ENCODE measurements at regions not wholly inside any gene's neighbourhood (a gene's known extent, or its start where the extent isn't known, plus 50 kb on each side); places are given as distances from the start of the nearest gene placed in this dataset.

GRCh38 chr10:20593649-20594048 is 303.5 kb downstream of the NEBL start:
- TF ChIP-seq CTCF (IDR thresholded peaks at IDR 0.05) (no peak), ZFX (IDR thresholded peaks at IDR 0.05; ENCODE audit: borderline replicate concordance) (no peak)
